ENCODE measurements at regions not wholly inside any gene's neighbourhood (a gene's known extent, or its start where the extent isn't known, plus 50 kb on each side); places are given as distances from the start of the nearest gene placed in this dataset.
A peak's percentile ranks its signal among the peaks of the same experiment; 100 is the strongest.

DNA sequence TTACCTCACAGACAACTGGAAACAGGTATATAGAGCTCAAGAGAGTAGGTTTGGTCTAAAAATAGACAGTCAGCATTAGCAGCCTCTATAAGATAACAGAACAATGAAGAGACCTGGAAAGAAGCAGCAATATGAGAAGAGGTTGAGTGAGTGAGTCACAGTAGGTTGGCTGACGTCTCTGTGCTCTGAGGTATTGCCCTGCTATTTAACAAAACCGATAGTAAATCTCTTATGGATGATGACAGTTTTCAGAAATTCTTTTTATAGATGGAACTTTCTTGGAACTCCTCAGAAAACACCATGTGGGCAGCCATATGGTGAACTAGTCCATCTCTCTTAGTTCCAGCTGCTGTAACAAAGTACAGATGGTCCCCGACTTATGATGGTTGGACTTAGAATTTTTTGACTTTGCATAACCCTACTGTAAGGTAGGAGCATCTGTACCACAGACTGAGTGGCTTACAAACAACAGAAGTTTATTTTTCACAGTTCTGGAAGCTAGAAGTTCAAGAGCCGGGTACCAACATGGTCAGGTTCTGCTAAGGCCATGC lies 123.5 kb downstream of the MBD2 start:
- H3K27ac Mint-ChIP-seq: no peak overlapping the region
- H3K9me3 Mint-ChIP-seq: peaks cover 0 to 6% of the 10 kb centered on the region in 2 donors
- H3K36me3 Mint-ChIP-seq: no peaks in the 10 kb centered on the region
- DNase-seq (ENCODE audit: low spot score in 2 of 2) (no peak), ATAC-seq (no peak)

DNA sequence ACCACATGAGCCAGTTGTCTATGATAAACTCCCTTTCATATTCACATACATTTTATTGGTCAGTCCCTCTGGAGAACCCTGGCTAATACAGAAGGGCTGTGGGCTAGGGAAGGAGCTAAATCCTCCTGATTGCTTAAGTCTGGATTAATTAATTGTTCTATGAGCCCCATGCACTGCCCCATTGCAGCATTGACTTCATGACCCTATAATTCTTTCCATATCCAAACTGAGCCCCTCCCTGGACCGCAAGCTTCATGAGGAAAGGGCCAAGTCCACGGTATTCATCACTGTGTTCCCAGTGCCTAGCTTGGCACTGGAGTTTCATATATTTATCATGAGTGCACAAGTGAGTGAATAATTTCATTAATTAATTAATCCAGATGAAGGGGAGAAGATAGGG lies 124.0 kb downstream of the MBD2 start:
- H3K36me3 Mint-ChIP-seq: no peaks in the 10 kb centered on the region
- no peak for DNase-seq (ENCODE audit: low spot score in 2 of 2)
- no peak overlapping the region for H3K27ac Mint-ChIP-seq
- ATAC-seq: no peak
- peaks cover 0 to 6% of the 10 kb centered on the region in 2 donors for H3K9me3 Mint-ChIP-seq

- Mint-ChIP-seq H3K36me3 (no peaks in the 10 kb centered on the region), H3K9me3 (peaks cover 0 to 6% of the 10 kb centered on the region in 2 donors), H3K27ac (no peak overlapping the region)
- peak in 1 of 2 donors; percentile 66 for ATAC-seq
- DNase-seq (ENCODE audit: low spot score in 2 of 2): no peak
These were observed 130.0 kb downstream of the MBD2 start for GRCh38 chr18:54094474-54094873.

DNA sequence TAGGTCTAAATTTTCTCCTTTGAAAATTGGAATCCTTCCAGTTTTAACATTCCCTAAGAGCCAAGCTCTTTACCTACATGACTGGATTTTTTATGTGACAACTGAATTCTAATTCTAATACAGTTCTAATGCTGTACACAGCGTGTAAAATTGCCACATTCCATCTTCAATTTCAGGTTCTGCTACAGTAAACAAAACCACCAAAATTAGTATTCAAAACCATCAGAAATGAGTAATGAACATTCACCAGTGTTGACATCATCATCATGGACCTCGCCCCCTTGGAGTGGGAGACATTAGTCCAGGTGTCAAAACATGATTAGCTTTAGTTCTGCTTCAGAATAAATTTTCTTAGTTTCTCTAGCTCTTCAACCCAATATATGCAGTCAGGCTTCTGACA lies 133.6 kb downstream of the MBD2 start:
- DNase-seq (ENCODE audit: low spot score in 2 of 2) (no peak), ATAC-seq (peak in 1 of 2 donors; percentile 38)
- Mint-ChIP-seq H3K9me3 (peaks cover 0 to 12% of the 10 kb centered on the region in 2 donors), H3K27ac (no peak overlapping the region), H3K36me3 (peaks cover 7 to 10% of the 10 kb centered on the region in 2 donors)

GRCh38 chr18:54089749-54090459 lies 134.6 kb downstream of the MBD2 start:
- peaks cover 7 to 10% of the 10 kb centered on the region in 2 donors for H3K36me3 Mint-ChIP-seq
- peaks cover 0 to 17% of the 10 kb centered on the region in 2 donors for H3K9me3 Mint-ChIP-seq
- no peak for ATAC-seq

DNA sequence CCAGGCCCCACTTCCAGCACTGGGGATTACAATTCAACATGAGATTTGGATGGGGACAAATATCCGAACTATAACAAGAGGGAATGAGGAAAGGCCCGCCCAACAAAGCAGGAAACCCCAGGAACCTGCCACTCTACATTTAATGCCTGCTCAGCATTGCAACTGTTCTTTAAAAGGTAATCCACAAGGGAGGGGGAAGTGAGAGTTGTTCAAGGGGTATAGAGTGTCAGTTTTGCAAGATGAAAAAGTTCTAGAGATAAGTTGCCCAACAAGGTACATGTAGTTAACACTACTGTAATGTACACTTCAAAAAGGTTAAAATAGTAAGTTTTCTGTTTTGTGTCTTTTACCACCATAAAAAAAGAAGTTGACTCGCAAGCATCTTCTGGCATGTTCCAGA lies 137.6 kb downstream of the MBD2 start:
- Mint-ChIP-seq H3K27ac (peak overlapping the region in 1 of 2 donors; percentile 51), H3K36me3 (peaks cover 25 to 27% of the 10 kb centered on the region in 2 donors), H3K9me3 (peaks cover 16 to 36% of the 10 kb centered on the region in 2 donors)
- ATAC-seq (peak in 1 of 2 donors; percentile 30), DNase-seq (ENCODE audit: low spot score in 2 of 2) (no peak)

More at GRCh38 chr18:54089749-54090459, 134.6 kb downstream of the MBD2 start:
- DNase-seq (ENCODE audit: low spot score in 2 of 2): no peak
- no peak overlapping the region for H3K27ac Mint-ChIP-seq

- H3K9me3 Mint-ChIP-seq: peaks cover 16 to 40% of the 10 kb centered on the region in 2 donors
- H3K27ac Mint-ChIP-seq: peak overlapping the region in 1 of 2 donors; percentile 6
- ATAC-seq: peak; percentile 61 to 86
- DNase-seq (ENCODE audit: low spot score in 2 of 2): no peak
- H3K36me3 Mint-ChIP-seq: peaks cover 27 to 28% of the 10 kb centered on the region in 2 donors
These were observed 138.2 kb downstream of the MBD2 start for GRCh38 chr18:54086046-54086802.

- DNase-seq (ENCODE audit: low spot score in 2 of 2): no peak
- Mint-ChIP-seq H3K27ac (no peak overlapping the region), H3K9me3 (peaks cover 16 to 30% of the 10 kb centered on the region in 2 donors), H3K36me3 (peaks cover 18 to 20% of the 10 kb centered on the region in 2 donors)
- ATAC-seq: no peak
These were observed 143.6 kb downstream of the MBD2 start for GRCh38 chr18:54080858-54081257.

- H3K9me3 Mint-ChIP-seq: peaks cover 0 to 2% of the 10 kb centered on the region in 2 donors
- DNase-seq (ENCODE audit: low spot score in 2 of 2) (no peak), ATAC-seq (no peak)
- no peak overlapping the region for H3K27ac Mint-ChIP-seq
- no peaks in the 10 kb centered on the region for H3K36me3 Mint-ChIP-seq
These were observed 148.3 kb downstream of the MBD2 start for GRCh38 chr18:54076166-54076565.

- H3K36me3 Mint-ChIP-seq: no peaks in the 10 kb centered on the region
- ATAC-seq: no peak
- H3K27ac Mint-ChIP-seq: no peak overlapping the region
- H3K9me3 Mint-ChIP-seq: no peaks in the 10 kb centered on the region
- no peak for DNase-seq (ENCODE audit: low spot score in 2 of 2)
These were observed 148.8 kb downstream of the MBD2 start for GRCh38 chr18:54075689-54076088.

DNA sequence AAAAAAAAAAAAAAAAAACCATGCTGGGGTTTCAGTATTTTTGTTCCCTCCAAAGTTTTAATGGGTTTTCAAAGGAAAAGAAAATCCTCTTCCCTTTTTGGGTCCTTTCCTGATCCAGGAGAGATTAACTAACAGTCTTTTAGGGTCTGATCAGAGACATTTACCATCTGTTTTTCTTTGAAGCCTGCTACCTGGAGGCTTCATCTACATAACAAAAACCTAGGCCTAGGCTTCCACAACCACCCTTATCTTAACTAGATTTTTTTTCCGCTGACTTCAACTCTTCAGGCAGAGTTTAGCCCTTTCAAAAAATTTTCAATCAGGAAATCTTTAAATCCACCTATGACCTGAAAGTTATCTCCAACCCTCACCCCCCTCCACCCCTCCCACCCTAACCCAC lies 154.7 kb downstream of the MBD2 start:
- no peak for DNase-seq (ENCODE audit: low spot score in 2 of 2)
- Mint-ChIP-seq H3K36me3 (no peaks in the 10 kb centered on the region), H3K9me3 (peaks cover 0 to 4% of the 10 kb centered on the region in 2 donors), H3K27ac (no peak overlapping the region)
- no peak for ATAC-seq

DNA sequence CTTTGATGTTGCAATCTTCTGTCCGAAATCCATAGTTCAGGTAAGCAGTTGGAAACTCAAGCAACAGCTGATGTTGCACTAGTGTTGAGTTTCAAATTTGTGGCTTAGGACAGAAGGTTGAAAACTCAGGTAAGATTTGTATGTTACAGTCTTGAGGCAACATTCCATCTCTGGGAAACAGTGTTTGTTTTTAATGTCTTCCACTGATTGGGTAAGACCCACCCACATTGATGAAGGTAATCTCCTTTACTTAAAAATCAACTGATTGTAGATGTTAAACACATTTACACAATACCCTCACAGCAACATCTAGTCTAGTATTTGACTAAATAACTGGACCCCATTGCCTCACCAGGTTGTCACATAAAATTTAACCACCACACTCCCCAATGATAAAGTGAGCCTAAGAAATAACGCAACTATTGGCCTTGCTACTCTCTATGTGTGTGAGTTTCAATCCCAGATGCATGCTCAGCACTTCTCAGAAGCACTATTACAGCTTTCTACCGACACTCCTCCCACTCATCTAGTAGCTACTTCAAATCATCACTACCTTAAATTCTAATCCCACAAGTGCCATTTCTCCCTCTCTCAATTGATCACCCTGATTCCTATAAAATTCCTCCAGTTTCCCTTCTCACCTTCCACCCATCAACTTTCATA lies 164.0 kb downstream of the MBD2 start:
- no peak overlapping the region for H3K27ac Mint-ChIP-seq
- DNase-seq (ENCODE audit: low spot score in 2 of 2): no peak
- H3K9me3 Mint-ChIP-seq: no peaks in the 10 kb centered on the region
- H3K36me3 Mint-ChIP-seq: peaks cover 0 to 4% of the 10 kb centered on the region in 2 donors
- ATAC-seq: no peak

- Mint-ChIP-seq H3K27ac (no peak overlapping the region), H3K9me3 (no peaks in the 10 kb centered on the region), H3K36me3 (no peaks in the 10 kb centered on the region)
- ATAC-seq: no peak
- no peak for DNase-seq (ENCODE audit: low spot score in 2 of 2)
These were observed 171.6 kb downstream of the MBD2 start for GRCh38 chr18:54052732-54053429.

DNA sequence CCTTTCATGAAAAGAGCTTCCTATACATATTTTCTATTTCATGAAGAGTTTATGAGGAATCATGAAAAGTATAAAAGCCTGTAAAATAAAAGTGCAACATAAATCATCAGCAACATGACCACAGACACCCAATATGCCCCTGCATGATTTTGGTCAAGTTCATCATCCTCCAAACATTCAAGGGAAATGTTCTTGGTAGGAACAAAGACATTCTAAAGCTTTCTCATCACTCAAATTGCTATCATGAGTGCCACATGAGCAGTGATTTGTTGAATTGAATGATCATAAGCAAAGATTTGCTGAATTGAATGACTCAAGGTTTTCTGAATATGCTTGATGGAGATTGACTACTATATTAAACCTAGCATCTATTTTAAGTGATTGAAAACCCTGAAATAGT lies 172.2 kb downstream of the MBD2 start:
- no peaks in the 10 kb centered on the region for H3K9me3 Mint-ChIP-seq
- ATAC-seq (no peak), DNase-seq (ENCODE audit: low spot score in 2 of 2) (no peak)
- no peak overlapping the region for H3K27ac Mint-ChIP-seq
- no peaks in the 10 kb centered on the region for H3K36me3 Mint-ChIP-seq

GRCh38 chr18:54043484-54044251 lies 180.8 kb downstream of the MBD2 start:
- no peaks in the 10 kb centered on the region for H3K36me3 Mint-ChIP-seq
- no peak overlapping the region for H3K27ac Mint-ChIP-seq
- H3K9me3 Mint-ChIP-seq: no peaks in the 10 kb centered on the region
- ATAC-seq (no peak), DNase-seq (ENCODE audit: low spot score in 2 of 2) (no peak)

GRCh38 chr18:54035927-54036326 lies 188.5 kb downstream of the MBD2 start:
- H3K9me3 Mint-ChIP-seq: no peaks in the 10 kb centered on the region
- H3K27ac Mint-ChIP-seq: no peak overlapping the region
- no peaks in the 10 kb centered on the region for H3K36me3 Mint-ChIP-seq
- ATAC-seq: no peak
- no peak for DNase-seq (ENCODE audit: low spot score in 2 of 2)

All from activated naive CD4-positive, alpha-beta T cell treated with anti-CD3 and anti-CD28 coated beads, Interleukin-2, amount 50 U/mL, for 72 hours (primary cell).